Left lung (tissue), 4 donors: ENCODE measurements at regions not wholly inside any gene's neighbourhood (a gene's known extent, or its start where the extent isn't known, plus 50 kb on each side); places are given as distances from the start of the nearest gene placed in this dataset.

ENCODE experiments used
- ATAC-seq: fragments of 200-7000 bp; cut with Tn5 transposase; one replicate; pipeline ENCODE4 v1.9.1; 2020; ENCODE audit warnings: moderate library complexity
- DNase-seq, 4 donors: peaks; one replicate each; pipeline ENCODE4 v3.0.0-alpha.2; 2013 to 2020
- H3K27ac ChIP-seq, 2 donors: fragments of 200-600 bp; sonication (generic) in 1 of 2; one replicate each; pipeline versions ENCODE4 v1.5.0 to v1.8.0; 2020 to 2021
- H3K27me3 ChIP-seq, 2 donors: fragments of 200-600 bp; sonication (generic) in 1 of 2; one replicate each; pipeline versions ENCODE4 v1.5.0 to v1.8.0; 2020 to 2021
- H3K36me3 ChIP-seq, 2 donors: fragments of 200-600 bp; sonication (generic) in 1 of 2; one replicate each; pipeline versions ENCODE4 v1.5.0 to v1.8.0; 2020 to 2021
- H3K4me1 ChIP-seq, 2 donors: fragments of 200-600 bp; one replicate each; pipeline ENCODE4 v1.8.0; 2021
- H3K4me3 ChIP-seq, 2 donors: fragments of 200-600 bp; sonication (generic) in 1 of 2; one replicate each; pipeline versions ENCODE4 v1.5.0 to v1.8.0; 2020 to 2021; ENCODE audit warnings: mild to moderate bottlenecking in 1 of 2
- H3K9me3 ChIP-seq, 2 donors: fragments of 200-600 bp; sonication (generic) in 1 of 2; one replicate each; pipeline versions ENCODE4 v1.5.0 to v1.8.0; 2020 to 2021
- CTCF ChIP-seq, 2 donors: fragments of 200-600 bp; sonication (generic) in 1 of 2; IDR thresholded peaks; one replicate each; pipeline versions ENCODE4 v1.5.0 to v1.8.0; 2021; ENCODE audit warnings: antibody characterized with exemption in 2 of 2
- intact Hi-C, 2 donors: fragments of 100-400 bp; cut with DNase I; formaldehyde crosslinking; loops; one replicate each; pipeline versions ENCODE4 v1.11.2 to v1.14.2; 2022
- donor health status: DM: no; HTN: yes; CAD: no.
- donor health status: DM: no; HTN: no; CAD: no.

GRCh38 chr2:223203971-223204929 lies 152.3 kb downstream of the KCNE4 start:
- Histone ChIP-seq H3K36me3 (no peaks in the 10 kb centered on the region), H3K27me3 (no peaks in the 10 kb centered on the region), H3K4me3 (no peak overlapping the region), H3K9me3 (peaks cover 0 to 5% of the 10 kb centered on the region in 2 donors), H3K27ac (no peak overlapping the region), H3K4me1 (no peaks in the 10 kb centered on the region)
- intact Hi-C loops = no loop called here
- DNase-seq (no peak), ATAC-seq (no peak)
- no peak for TF ChIP-seq CTCF (IDR thresholded peaks at IDR 0.05)

GRCh38 chr2:223210489-223210888 lies 158.5 kb downstream of the KCNE4 start:
- Histone ChIP-seq H3K36me3 (no peaks in the 10 kb centered on the region), H3K4me1 (no peaks in the 10 kb centered on the region), H3K9me3 (peaks cover 0 to 22% of the 10 kb centered on the region in 2 donors), H3K4me3 (no peak overlapping the region), H3K27ac (no peak overlapping the region), H3K27me3 (no peaks in the 10 kb centered on the region)
- ATAC-seq (no peak), DNase-seq (no peak)
- intact Hi-C loops = no loop called here
- no peak for TF ChIP-seq CTCF (IDR thresholded peaks at IDR 0.05)

- Histone ChIP-seq H3K27ac (no peak overlapping the region), H3K9me3 (peaks cover 0 to 17% of the 10 kb centered on the region in 2 donors), H3K36me3 (no peaks in the 10 kb centered on the region), H3K4me3 (no peak overlapping the region), H3K4me1 (no peaks in the 10 kb centered on the region), H3K27me3 (no peaks in the 10 kb centered on the region)
- intact Hi-C loops = no loop called here
- ATAC-seq (no peak), DNase-seq (no peak)
- no peak for TF ChIP-seq CTCF (IDR thresholded peaks at IDR 0.05)
Observed at GRCh38 chr2:223214394-223215253, 162.6 kb downstream of the KCNE4 start.

- H3K4me3 ChIP-seq = no peak overlapping the region
- no peak for TF ChIP-seq CTCF (IDR thresholded peaks at IDR 0.05)
- ATAC-seq (no peak), DNase-seq (no peak)
- H3K36me3 ChIP-seq = no peaks in the 10 kb centered on the region
- no peak overlapping the region for H3K27ac ChIP-seq
- H3K4me1 ChIP-seq = no peaks in the 10 kb centered on the region
- intact Hi-C loops = no loop called here
- H3K27me3 ChIP-seq = no peaks in the 10 kb centered on the region
- H3K9me3 ChIP-seq = peaks cover 0 to 17% of the 10 kb centered on the region in 2 donors
Observed at GRCh38 chr2:223215254-223215516, 163.2 kb downstream of the KCNE4 start.

- no peak for DNase-seq
- Histone ChIP-seq H3K4me1 (no peaks in the 10 kb centered on the region), H3K36me3 (no peaks in the 10 kb centered on the region), H3K27ac (no peak overlapping the region), H3K9me3 (no peaks in the 10 kb centered on the region), H3K27me3 (no peaks in the 10 kb centered on the region), H3K4me3 (no peak overlapping the region)
- TF ChIP-seq CTCF (IDR thresholded peaks at IDR 0.05) = no peak
- intact Hi-C loops = no loop called here
- ATAC-seq = no peak
Observed at GRCh38 chr2:223217373-223217772, 165.4 kb downstream of the KCNE4 start.
